ENCODE measurements at regions not wholly inside any gene's neighbourhood (a gene's known extent, or its start where the extent isn't known, plus 50 kb on each side); places are given as distances from the start of the nearest gene placed in this dataset.

- no peaks in the 10 kb centered on the region for H3K4me1 Mint-ChIP-seq (ENCODE audit: low read depth)
- no peak for DNase-seq (ENCODE audit: low spot score)
- intact Hi-C loops (cut with micrococcal nuclease): no loop called here
- peaks cover 11% of the 10 kb centered on the region for H3K9me3 Mint-ChIP-seq
- H3K4me3 Mint-ChIP-seq: no peak overlapping the region
- H3K27me3 Mint-ChIP-seq (ENCODE audit: insufficient read depth): no peaks in the 10 kb centered on the region
- H3K36me3 Mint-ChIP-seq (ENCODE audit: low read depth): no peaks in the 10 kb centered on the region
- H3K27ac Mint-ChIP-seq: no peak overlapping the region
Observed at GRCh38 chr2:128791120-128791984, 472.7 kb upstream of the HS6ST1 start.

- no peak for DNase-seq (ENCODE audit: low spot score)
- no peak overlapping the region for H3K4me3 Mint-ChIP-seq
- H3K27ac Mint-ChIP-seq: no peak overlapping the region
- intact Hi-C loops (cut with micrococcal nuclease): no loop called here
- H3K4me1 Mint-ChIP-seq (ENCODE audit: low read depth): no peaks in the 10 kb centered on the region
- H3K36me3 Mint-ChIP-seq (ENCODE audit: low read depth): no peaks in the 10 kb centered on the region
- H3K27me3 Mint-ChIP-seq (ENCODE audit: insufficient read depth): no peaks in the 10 kb centered on the region
- peaks cover 11% of the 10 kb centered on the region for H3K9me3 Mint-ChIP-seq
Observed at GRCh38 chr2:128791985-128792320, 473.3 kb upstream of the HS6ST1 start.

- peaks cover 11% of the 10 kb centered on the region for H3K9me3 Mint-ChIP-seq
- H3K36me3 Mint-ChIP-seq (ENCODE audit: low read depth): no peaks in the 10 kb centered on the region
- H3K27me3 Mint-ChIP-seq (ENCODE audit: insufficient read depth): no peaks in the 10 kb centered on the region
- no peaks in the 10 kb centered on the region for H3K4me1 Mint-ChIP-seq (ENCODE audit: low read depth)
- no peak overlapping the region for H3K4me3 Mint-ChIP-seq
- no peak overlapping the region for H3K27ac Mint-ChIP-seq
- intact Hi-C loops (cut with micrococcal nuclease): no loop called here
- no peak for DNase-seq (ENCODE audit: low spot score)
Observed at GRCh38 chr2:128792476-128793054, 473.9 kb upstream of the HS6ST1 start.

- DNase-seq (ENCODE audit: low spot score): no peak
- peaks cover 1% of the 10 kb centered on the region for H3K27me3 Mint-ChIP-seq (ENCODE audit: insufficient read depth)
Observed at GRCh38 chr2:128793404-128793803, 474.7 kb upstream of the HS6ST1 start.

GRCh38 chr2:128794285-128794684 is 475.6 kb upstream of the HS6ST1 start:
- Mint-ChIP-seq H3K27ac (no peak overlapping the region), H3K27me3 (ENCODE audit: insufficient read depth) (peaks cover 4% of the 10 kb centered on the region), H3K4me3 (no peak overlapping the region), H3K4me1 (ENCODE audit: low read depth) (no peaks in the 10 kb centered on the region), H3K36me3 (ENCODE audit: low read depth) (no peaks in the 10 kb centered on the region), H3K9me3 (no peaks in the 10 kb centered on the region)
- no peak for DNase-seq (ENCODE audit: low spot score)
- intact Hi-C loops (cut with micrococcal nuclease): no loop called here

More at GRCh38 chr2:128793404-128793803, 474.7 kb upstream of the HS6ST1 start:
- intact Hi-C loops (cut with micrococcal nuclease): no loop called here
- H3K27ac Mint-ChIP-seq: no peak overlapping the region
- H3K4me1 Mint-ChIP-seq (ENCODE audit: low read depth): no peaks in the 10 kb centered on the region
- H3K36me3 Mint-ChIP-seq (ENCODE audit: low read depth): no peaks in the 10 kb centered on the region
- H3K4me3 Mint-ChIP-seq: no peak overlapping the region
- peaks cover 8% of the 10 kb centered on the region for H3K9me3 Mint-ChIP-seq

GRCh38 chr2:128796321-128796720 is 477.7 kb upstream of the HS6ST1 start:
- Mint-ChIP-seq H3K36me3 (ENCODE audit: low read depth) (no peaks in the 10 kb centered on the region), H3K27ac (no peak overlapping the region), H3K27me3 (ENCODE audit: insufficient read depth) (peaks cover 4% of the 10 kb centered on the region), H3K9me3 (no peaks in the 10 kb centered on the region), H3K4me1 (ENCODE audit: low read depth) (no peaks in the 10 kb centered on the region), H3K4me3 (no peak overlapping the region)
- intact Hi-C loops (cut with micrococcal nuclease): no loop called here
- DNase-seq (ENCODE audit: low spot score): no peak

GRCh38 chr2:128797092-128797491 is 478.4 kb upstream of the HS6ST1 start:
- Mint-ChIP-seq H3K27ac (no peak overlapping the region), H3K27me3 (ENCODE audit: insufficient read depth) (peaks cover 4% of the 10 kb centered on the region), H3K9me3 (no peaks in the 10 kb centered on the region), H3K4me3 (no peak overlapping the region), H3K36me3 (ENCODE audit: low read depth) (no peaks in the 10 kb centered on the region), H3K4me1 (ENCODE audit: low read depth) (no peaks in the 10 kb centered on the region)
- no peak for DNase-seq (ENCODE audit: low spot score)
- intact Hi-C loops (cut with micrococcal nuclease): no loop called here

GRCh38 chr2:128797533-128797932 is 478.9 kb upstream of the HS6ST1 start:
- H3K27me3 Mint-ChIP-seq (ENCODE audit: insufficient read depth): peaks cover 4% of the 10 kb centered on the region
- no peaks in the 10 kb centered on the region for H3K4me1 Mint-ChIP-seq (ENCODE audit: low read depth)
- no peak overlapping the region for H3K4me3 Mint-ChIP-seq
- no peaks in the 10 kb centered on the region for H3K9me3 Mint-ChIP-seq
- no peak for DNase-seq (ENCODE audit: low spot score)
- intact Hi-C loops (cut with micrococcal nuclease): no loop called here
- no peak overlapping the region for H3K27ac Mint-ChIP-seq
- H3K36me3 Mint-ChIP-seq (ENCODE audit: low read depth): no peaks in the 10 kb centered on the region

GRCh38 chr2:128797937-128798336 is 479.3 kb upstream of the HS6ST1 start:
- no peak overlapping the region for H3K27ac Mint-ChIP-seq
- intact Hi-C loops (cut with micrococcal nuclease): no loop called here
- peaks cover 4% of the 10 kb centered on the region for H3K27me3 Mint-ChIP-seq (ENCODE audit: insufficient read depth)
- no peaks in the 10 kb centered on the region for H3K4me1 Mint-ChIP-seq (ENCODE audit: low read depth)
- no peak for DNase-seq (ENCODE audit: low spot score)
- no peaks in the 10 kb centered on the region for H3K9me3 Mint-ChIP-seq
- no peaks in the 10 kb centered on the region for H3K36me3 Mint-ChIP-seq (ENCODE audit: low read depth)
- no peak overlapping the region for H3K4me3 Mint-ChIP-seq

GRCh38 chr2:128798502-128799283 is 480.0 kb upstream of the HS6ST1 start:
- peaks cover 6% of the 10 kb centered on the region for H3K27me3 Mint-ChIP-seq (ENCODE audit: insufficient read depth)

GRCh38 chr2:128799284-128799552 is 480.6 kb upstream of the HS6ST1 start:
- Mint-ChIP-seq H3K4me1 (ENCODE audit: low read depth) (no peaks in the 10 kb centered on the region), H3K4me3 (no peak overlapping the region), H3K36me3 (ENCODE audit: low read depth) (no peaks in the 10 kb centered on the region), H3K9me3 (no peaks in the 10 kb centered on the region), H3K27ac (no peak overlapping the region), H3K27me3 (ENCODE audit: insufficient read depth) (peaks cover 6% of the 10 kb centered on the region)
- DNase-seq (ENCODE audit: low spot score): no peak
- intact Hi-C loops (cut with micrococcal nuclease): no loop called here

More at GRCh38 chr2:128798502-128799283, 480.0 kb upstream of the HS6ST1 start:
- no peaks in the 10 kb centered on the region for H3K36me3 Mint-ChIP-seq (ENCODE audit: low read depth)
- no peak overlapping the region for H3K4me3 Mint-ChIP-seq
- no peaks in the 10 kb centered on the region for H3K9me3 Mint-ChIP-seq
- H3K4me1 Mint-ChIP-seq (ENCODE audit: low read depth): no peaks in the 10 kb centered on the region
- no peak for DNase-seq (ENCODE audit: low spot score)
- H3K27ac Mint-ChIP-seq: no peak overlapping the region
- intact Hi-C loops (cut with micrococcal nuclease): no loop called here

GRCh38 chr2:128799730-128800129 is 481.1 kb upstream of the HS6ST1 start:
- no peak for DNase-seq (ENCODE audit: low spot score)
- H3K4me3 Mint-ChIP-seq: no peak overlapping the region
- no peak overlapping the region for H3K27ac Mint-ChIP-seq
- H3K36me3 Mint-ChIP-seq (ENCODE audit: low read depth): no peaks in the 10 kb centered on the region
- no peaks in the 10 kb centered on the region for H3K4me1 Mint-ChIP-seq (ENCODE audit: low read depth)
- no peaks in the 10 kb centered on the region for H3K9me3 Mint-ChIP-seq
- H3K27me3 Mint-ChIP-seq (ENCODE audit: insufficient read depth): peaks cover 6% of the 10 kb centered on the region
- intact Hi-C loops (cut with micrococcal nuclease): no loop called here

GRCh38 chr2:128801576-128801975 is 482.9 kb upstream of the HS6ST1 start:
- no peak for DNase-seq (ENCODE audit: low spot score)
- no peak overlapping the region for H3K27ac Mint-ChIP-seq
- H3K9me3 Mint-ChIP-seq: no peaks in the 10 kb centered on the region
- H3K4me1 Mint-ChIP-seq (ENCODE audit: low read depth): no peaks in the 10 kb centered on the region
- intact Hi-C loops (cut with micrococcal nuclease): no loop called here
- no peaks in the 10 kb centered on the region for H3K36me3 Mint-ChIP-seq (ENCODE audit: low read depth)
- H3K4me3 Mint-ChIP-seq: no peak overlapping the region
- peaks cover 6% of the 10 kb centered on the region for H3K27me3 Mint-ChIP-seq (ENCODE audit: insufficient read depth)

All from activated T-helper 1 cell treated with anti-CD3 and anti-CD28 coated beads, Interleukin-12 subunit alpha, Interleukin-12 subunit beta, Interleukin-2, Interleukin-4 antibody, amounts not matched to agents 30 ng/mL and 10 ng/mL and 1 ng/mL, durations not matched to agents 14 hours and 24 hours and 36 hours (primary cell).